ENCODE measurements at regions not wholly inside any gene's neighbourhood (a gene's known extent, or its start where the extent isn't known, plus 50 kb on each side); places are given as distances from the start of the nearest gene placed in this dataset.

- Histone ChIP-seq H2AK5ac (ENCODE audit: low read depth, low read length) (no peak overlapping the region), H3K9ac (replicated peaks in 1 of 4; ENCODE audit: extremely low read depth in 1 of 4, low read depth in 3 of 4, low read length in 3 of 4) (no peak overlapping the region), H3K79me1 (ENCODE audit: low read depth, low read length) (no peaks in the 10 kb centered on the region), H3K56ac (replicated peaks; ENCODE audit: insufficient read length, low read depth, low read length) (no peak overlapping the region), H3K4ac (replicated peaks; ENCODE audit: insufficient read length, low read depth, low read length) (no peak overlapping the region), H2BK20ac (ENCODE audit: low read length) (no peak overlapping the region), H3K23me2 (ENCODE audit: low read depth, low read length) (no peaks in the 10 kb centered on the region), H2BK12ac (ENCODE audit: low read depth, low read length) (no peak overlapping the region), H3K9me3 (ENCODE audit: insufficient read depth in 2 of 2, low read depth in 1 of 2, low read length in 1 of 2) (no peaks in the 10 kb centered on the region), H3K36me3 (ENCODE audit: control insufficient read depth in 2 of 4, insufficient read depth in 4 of 4, low read length in 3 of 4) (no peaks in the 10 kb centered on the region), H4K20me1 (replicated peaks in 1 of 2; ENCODE audit: control insufficient read depth in 1 of 2, insufficient read depth in 2 of 2, low read length in 2 of 2) (no peaks in the 10 kb centered on the region), H3K14ac (ENCODE audit: insufficient read length) (no peak overlapping the region), H3K4me2 (ENCODE audit: insufficient read depth in 1 of 2, low read depth in 2 of 2, low read length in 2 of 2) (no peak overlapping the region), H4K5ac (ENCODE audit: insufficient read length, low read depth, low read length) (no peak overlapping the region), H3K27me3 (replicated peaks in 1 of 4; ENCODE audit: control insufficient read depth in 3 of 4, extremely low read depth in 1 of 4, insufficient read depth in 3 of 4, low read length in 3 of 4) (no peaks in the 10 kb centered on the region), H3K27ac (ENCODE audit: low read depth, low read length) (no peak overlapping the region), H3K18ac (ENCODE audit: extremely low read depth, low read length) (no peak overlapping the region), H2BK15ac (ENCODE audit: low read length) (no peak overlapping the region), H3K4me1 (replicated peaks in 1 of 4; ENCODE audit: control insufficient read depth in 3 of 4, insufficient read depth in 4 of 4, low read length in 3 of 4) (peaks cover 0 to 8% (median 2%) of the 10 kb centered on the region in 4 experiments; a peak in 5 of 7 replicates), H2BK120ac (replicated peaks; ENCODE audit: low read depth, low read length) (no peak overlapping the region), H4K8ac (ENCODE audit: extremely low read depth, insufficient read depth, low read length) (no peak overlapping the region), H3K23ac (ENCODE audit: insufficient read length) (no peak overlapping the region), H3K79me2 (ENCODE audit: control insufficient read depth in 1 of 2, insufficient read depth in 2 of 2, low read length in 2 of 2) (no peaks in the 10 kb centered on the region), H3K4me3 (ENCODE audit: extremely low read depth in 1 of 4, insufficient read depth in 2 of 4, low read depth in 3 of 4, low read length in 4 of 4) (no peak overlapping the region), H2BK5ac (ENCODE audit: low read depth, low read length) (no peak overlapping the region), H4K91ac (replicated peaks; ENCODE audit: insufficient read length, low read length) (no peak overlapping the region), H2AFZ (ENCODE audit: low read length) (no peak overlapping the region)
- FAIRE-seq (no peak), DNase-seq (ENCODE audit: low read depth in 1 of 2, low spot score in 2 of 2) (no peak)
- 74% methylated on average over 1 of the region's 1 CpG; no CpG with 5 or more reads in 1 of the 2 experiments for WGBS, 2 experiments (ENCODE audit: extremely low coverage in 1 of 2, insufficient coverage in 1 of 2, insufficient read length in 1 of 2, insufficient replicate concordance in 2 of 2, low coverage in 1 of 2, low lambda C conversion rate in 2 of 2, missing lambda C conversion rate in 1 of 2)
- CTCF ChIA-PET (ENCODE audit: partially characterized antibody) = no interaction called here
- POLR2A ChIA-PET (ENCODE audit: partially characterized antibody) = no interaction called here
- no peak for TF ChIP-seq ATF3 (IDR thresholded peaks at IDR 0.05; ENCODE audit: insufficient read depth, low read depth, low read length)
- TF ChIP-seq RAD21 (IDR thresholded peaks at IDR 0.05 in 1 of 2, conservative IDR thresholded peaks at IDR 0.05 in 1 of 2; ENCODE audit: low read depth in 2 of 2, low read length in 2 of 2) = no peak
- TF ChIP-seq EZH2 (IDR thresholded peaks at IDR 0.05; ENCODE audit: low read depth, low read length, severe bottlenecking) = no peak
- no peak for TF ChIP-seq CBX5 (IDR thresholded peaks at IDR 0.05; ENCODE audit: low read depth, low read length)
- TF ChIP-seq CBX8 (IDR thresholded peaks at IDR 0.05; ENCODE audit: borderline replicate concordance, low read depth, low read length) = no peak
- no peak for TF ChIP-seq CHD2 (IDR thresholded peaks at IDR 0.05; ENCODE audit: low read length)
- TF ChIP-seq PHF8 (conservative IDR thresholded peaks at IDR 0.05; ENCODE audit: low read depth, low read length) = no peak
- TF ChIP-seq RXRA (IDR thresholded peaks at IDR 0.05; ENCODE audit: insufficient read depth, low read depth, low read length) = no peak
- TF ChIP-seq SIRT6 (IDR thresholded peaks at IDR 0.05; ENCODE audit: low read length) = no peak
- no peak for TF ChIP-seq RFX5 (IDR thresholded peaks at IDR 0.05; ENCODE audit: borderline replicate concordance, low read depth, low read length)
- no peak for TF ChIP-seq EGR1 (IDR thresholded peaks at IDR 0.05; ENCODE audit: borderline replicate concordance, low read depth, low read length)
- TF ChIP-seq SUZ12 (IDR thresholded peaks at IDR 0.05; ENCODE audit: low read length) = no peak
- no peak for TF ChIP-seq ATF2 (IDR thresholded peaks at IDR 0.05; ENCODE audit: low read length)
Measured at GRCh38 chr4:40698733-40699132, 51.0 kb upstream of the NSUN7 start.
